ENCODE measurements at regions not wholly inside any gene's neighbourhood (a gene's known extent, or its start where the extent isn't known, plus 50 kb on each side); places are given as distances from the start of the nearest gene placed in this dataset.

GRCh38 chr6:44626616-44627015 is 239.1 kb downstream of the CDC5L start:
- Mint-ChIP-seq H3K9me3 (peaks cover 0 to 2% (median 0%) of the 10 kb centered on the region in 7 donors), H3K4me3 (no peak overlapping the region), H3K27ac (no peak overlapping the region), H3K27me3 (no peaks in the 10 kb centered on the region), H3K36me3 (no peaks in the 10 kb centered on the region), H3K4me1 (no peaks in the 10 kb centered on the region)
- no peaks in the 10 kb centered on the region for H3K36me3 ChIP-seq (ENCODE audit: control insufficient read depth, insufficient read depth, low read length)
- H3K4me1 ChIP-seq (ENCODE audit: control insufficient read depth, insufficient read depth, low read length, poor library complexity, severe bottlenecking): no peaks in the 10 kb centered on the region
- no peaks in the 10 kb centered on the region for H3K9me3 ChIP-seq (ENCODE audit: control insufficient read depth in 2 of 2, low read length in 2 of 2)
- H3K27me3 ChIP-seq (ENCODE audit: control insufficient read depth, insufficient read depth, low read length): peaks cover 5% of the 10 kb centered on the region
- no peak for DNase-seq
- H3K4me3 ChIP-seq (ENCODE audit: low read depth, low read length): no peak overlapping the region
- H3K27ac ChIP-seq (ENCODE audit: insufficient read depth, low read length, poor library complexity, severe bottlenecking): no peak overlapping the region
- no peak for ATAC-seq (ENCODE audit: low read depth in 2 of 2)

- H3K4me1 Mint-ChIP-seq: no peaks in the 10 kb centered on the region
- Histone ChIP-seq H3K27me3 (ENCODE audit: control insufficient read depth, insufficient read depth, low read length) (peaks cover 5% of the 10 kb centered on the region), H3K36me3 (ENCODE audit: control insufficient read depth, insufficient read depth, low read length) (no peaks in the 10 kb centered on the region), H3K27ac (ENCODE audit: insufficient read depth, low read length, poor library complexity, severe bottlenecking) (no peak overlapping the region), H3K9me3 (ENCODE audit: control insufficient read depth in 2 of 2, low read length in 2 of 2) (no peaks in the 10 kb centered on the region), H3K4me3 (ENCODE audit: low read depth, low read length) (no peak overlapping the region), H3K4me1 (ENCODE audit: control insufficient read depth, insufficient read depth, low read length, poor library complexity, severe bottlenecking) (no peaks in the 10 kb centered on the region)
- no peak overlapping the region for H3K27ac Mint-ChIP-seq
- H3K4me3 Mint-ChIP-seq: no peak overlapping the region
- no peaks in the 10 kb centered on the region for H3K36me3 Mint-ChIP-seq
- ATAC-seq (ENCODE audit: low read depth in 2 of 2): peak in 1 of 2 donors; percentile 30
- peak in 1 of 3 donors; percentile 18 for DNase-seq
- peaks cover 0 to 2% (median 0%) of the 10 kb centered on the region in 7 donors for H3K9me3 Mint-ChIP-seq
- H3K27me3 Mint-ChIP-seq: no peaks in the 10 kb centered on the region
Observed at GRCh38 chr6:44627091-44627882, 239.8 kb downstream of the CDC5L start.

DNA sequence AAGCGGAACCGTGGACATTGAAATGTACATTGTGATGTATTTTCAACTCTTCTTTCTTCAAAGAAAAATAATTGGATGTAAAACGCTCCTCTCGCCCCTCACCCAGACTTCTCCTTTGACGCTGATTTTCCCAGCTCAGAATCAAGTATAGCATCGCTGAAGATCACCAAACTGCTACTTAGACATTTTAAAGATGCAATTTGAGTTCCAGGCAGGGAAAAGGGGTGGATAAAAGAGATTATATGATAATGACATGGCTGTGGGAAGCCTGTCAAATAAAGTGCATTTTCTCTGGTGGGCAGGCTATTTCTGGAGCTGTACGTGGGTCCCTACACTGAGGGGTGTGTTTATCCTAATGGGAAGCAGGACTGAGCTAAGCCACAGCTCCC is 240.4 kb downstream of the CDC5L start:
- H3K4me1 Mint-ChIP-seq: no peaks in the 10 kb centered on the region
- ATAC-seq (ENCODE audit: low read depth in 2 of 2) (no peak), DNase-seq (no peak)
- peaks cover 5% of the 10 kb centered on the region for H3K27me3 ChIP-seq (ENCODE audit: control insufficient read depth, insufficient read depth, low read length)
- H3K4me3 Mint-ChIP-seq: no peak overlapping the region
- H3K36me3 Mint-ChIP-seq: no peaks in the 10 kb centered on the region
- no peaks in the 10 kb centered on the region for H3K27me3 Mint-ChIP-seq
- no peak overlapping the region for H3K4me3 ChIP-seq (ENCODE audit: low read depth, low read length)
- no peaks in the 10 kb centered on the region for H3K36me3 ChIP-seq (ENCODE audit: control insufficient read depth, insufficient read depth, low read length)
- no peaks in the 10 kb centered on the region for H3K4me1 ChIP-seq (ENCODE audit: control insufficient read depth, insufficient read depth, low read length, poor library complexity, severe bottlenecking)
- no peak overlapping the region for H3K27ac ChIP-seq (ENCODE audit: insufficient read depth, low read length, poor library complexity, severe bottlenecking)
- H3K9me3 ChIP-seq (ENCODE audit: control insufficient read depth in 2 of 2, low read length in 2 of 2): no peaks in the 10 kb centered on the region
- H3K9me3 Mint-ChIP-seq: peaks cover 0 to 2% (median 0%) of the 10 kb centered on the region in 7 donors
- peak overlapping the region in 1 of 3 donors; percentile 7 for H3K27ac Mint-ChIP-seq

GRCh38 chr6:44628347-44628746 is 240.8 kb downstream of the CDC5L start:
- H3K36me3 ChIP-seq (ENCODE audit: control insufficient read depth, insufficient read depth, low read length): no peaks in the 10 kb centered on the region
- Mint-ChIP-seq H3K27ac (no peak overlapping the region), H3K4me1 (no peaks in the 10 kb centered on the region), H3K9me3 (peaks cover 0 to 2% (median 0%) of the 10 kb centered on the region in 7 donors), H3K4me3 (no peak overlapping the region), H3K27me3 (no peaks in the 10 kb centered on the region), H3K36me3 (no peaks in the 10 kb centered on the region)
- no peak overlapping the region for H3K4me3 ChIP-seq (ENCODE audit: low read depth, low read length)
- H3K9me3 ChIP-seq (ENCODE audit: control insufficient read depth in 2 of 2, low read length in 2 of 2): no peaks in the 10 kb centered on the region
- ATAC-seq (ENCODE audit: low read depth in 2 of 2) (no peak), DNase-seq (no peak)
- H3K27ac ChIP-seq (ENCODE audit: insufficient read depth, low read length, poor library complexity, severe bottlenecking): no peak overlapping the region
- H3K4me1 ChIP-seq (ENCODE audit: control insufficient read depth, insufficient read depth, low read length, poor library complexity, severe bottlenecking): no peaks in the 10 kb centered on the region
- peaks cover 5% of the 10 kb centered on the region for H3K27me3 ChIP-seq (ENCODE audit: control insufficient read depth, insufficient read depth, low read length)

DNA sequence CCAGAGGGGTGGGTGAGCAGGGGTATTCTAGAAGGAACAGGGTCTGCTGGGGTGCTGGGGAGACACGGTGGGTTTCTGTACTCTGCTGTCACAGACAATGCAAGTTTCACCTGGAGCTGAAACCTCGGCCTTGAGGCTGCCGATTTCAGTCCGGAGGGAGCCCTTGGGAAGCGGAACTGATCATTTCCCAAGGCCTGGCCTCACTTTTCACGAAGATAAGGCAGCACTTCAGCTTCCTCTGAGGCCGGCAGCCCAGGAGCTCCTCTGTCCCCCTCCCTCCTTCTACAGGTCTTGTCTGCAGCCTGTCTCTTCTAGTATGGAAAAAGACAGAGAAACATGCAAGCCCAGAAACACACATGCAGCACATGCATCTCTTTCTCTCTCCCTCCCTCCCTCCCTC is 242.1 kb downstream of the CDC5L start:
- no peaks in the 10 kb centered on the region for H3K36me3 Mint-ChIP-seq
- Histone ChIP-seq H3K9me3 (ENCODE audit: control insufficient read depth in 2 of 2, low read length in 2 of 2) (no peaks in the 10 kb centered on the region), H3K36me3 (ENCODE audit: control insufficient read depth, insufficient read depth, low read length) (no peaks in the 10 kb centered on the region), H3K4me3 (ENCODE audit: low read depth, low read length) (no peak overlapping the region), H3K27ac (ENCODE audit: insufficient read depth, low read length, poor library complexity, severe bottlenecking) (no peak overlapping the region), H3K4me1 (ENCODE audit: control insufficient read depth, insufficient read depth, low read length, poor library complexity, severe bottlenecking) (no peaks in the 10 kb centered on the region), H3K27me3 (ENCODE audit: control insufficient read depth, insufficient read depth, low read length) (peaks cover 5% of the 10 kb centered on the region)
- no peaks in the 10 kb centered on the region for H3K4me1 Mint-ChIP-seq
- ATAC-seq (ENCODE audit: low read depth in 2 of 2) (no peak), DNase-seq (no peak)
- H3K9me3 Mint-ChIP-seq: peaks cover 0 to 2% (median 0%) of the 10 kb centered on the region in 7 donors
- H3K4me3 Mint-ChIP-seq: no peak overlapping the region
- no peak overlapping the region for H3K27ac Mint-ChIP-seq
- H3K27me3 Mint-ChIP-seq: peaks cover 2% of the 10 kb centered on the region

- no peaks in the 10 kb centered on the region for H3K9me3 Mint-ChIP-seq
- Histone ChIP-seq H3K4me1 (ENCODE audit: control insufficient read depth, insufficient read depth, low read length, poor library complexity, severe bottlenecking) (no peaks in the 10 kb centered on the region), H3K4me3 (ENCODE audit: low read depth, low read length) (no peak overlapping the region), H3K27me3 (ENCODE audit: control insufficient read depth, insufficient read depth, low read length) (peaks cover 5% of the 10 kb centered on the region), H3K9me3 (ENCODE audit: control insufficient read depth in 2 of 2, low read length in 2 of 2) (no peaks in the 10 kb centered on the region), H3K36me3 (ENCODE audit: control insufficient read depth, insufficient read depth, low read length) (no peaks in the 10 kb centered on the region), H3K27ac (ENCODE audit: insufficient read depth, low read length, poor library complexity, severe bottlenecking) (no peak overlapping the region)
- no peak overlapping the region for H3K4me3 Mint-ChIP-seq
- H3K36me3 Mint-ChIP-seq: no peaks in the 10 kb centered on the region
- no peak overlapping the region for H3K27ac Mint-ChIP-seq
- H3K4me1 Mint-ChIP-seq: no peaks in the 10 kb centered on the region
- DNase-seq (peak in 1 of 3 donors; percentile 28), ATAC-seq (ENCODE audit: low read depth in 2 of 2) (no peak)
- H3K27me3 Mint-ChIP-seq: peaks cover 4% of the 10 kb centered on the region
Observed at GRCh38 chr6:44630125-44631028, 242.9 kb downstream of the CDC5L start.

- Histone ChIP-seq H3K4me3 (ENCODE audit: low read depth, low read length) (no peak overlapping the region), H3K4me1 (ENCODE audit: control insufficient read depth, insufficient read depth, low read length, poor library complexity, severe bottlenecking) (no peaks in the 10 kb centered on the region), H3K27ac (ENCODE audit: insufficient read depth, low read length, poor library complexity, severe bottlenecking) (no peak overlapping the region), H3K9me3 (ENCODE audit: control insufficient read depth in 2 of 2, low read length in 2 of 2) (no peaks in the 10 kb centered on the region), H3K27me3 (ENCODE audit: control insufficient read depth, insufficient read depth, low read length) (peaks cover 5% of the 10 kb centered on the region), H3K36me3 (ENCODE audit: control insufficient read depth, insufficient read depth, low read length) (no peaks in the 10 kb centered on the region)
- H3K9me3 Mint-ChIP-seq: no peaks in the 10 kb centered on the region
- no peak overlapping the region for H3K4me3 Mint-ChIP-seq
- H3K27me3 Mint-ChIP-seq: peaks cover 4% of the 10 kb centered on the region
- DNase-seq (no peak), ATAC-seq (ENCODE audit: low read depth in 2 of 2) (no peak)
- H3K27ac Mint-ChIP-seq: no peak overlapping the region
- H3K4me1 Mint-ChIP-seq: no peaks in the 10 kb centered on the region
- H3K36me3 Mint-ChIP-seq: no peaks in the 10 kb centered on the region
Observed at GRCh38 chr6:44631968-44632367, 244.5 kb downstream of the CDC5L start.

All from CD4-positive, CD25-positive, alpha-beta regulatory T cell (primary cell).